ENCODE measurements at regions not wholly inside any gene's neighbourhood (a gene's known extent, or its start where the extent isn't known, plus 50 kb on each side); places are given as distances from the start of the nearest gene placed in this dataset.
A peak's percentile ranks its signal among the peaks of the same experiment; 100 is the strongest.

GRCh38 chr19:31421856-31422255, 72.6 kb upstream of the TSHZ3 start:
- Mint-ChIP-seq H3K36me3 (ENCODE audit: insufficient read depth) (no peaks in the 10 kb centered on the region), H3K27ac (no peak overlapping the region), H3K4me3 (ENCODE audit: low read depth) (no peak overlapping the region), H3K27me3 (peaks cover 56% of the 10 kb centered on the region), H3K4me1 (ENCODE audit: low read depth) (peaks cover 10% of the 10 kb centered on the region), H3K9me3 (ENCODE audit: low read depth) (no peaks in the 10 kb centered on the region)
- no peak for DNase-seq (ENCODE audit: low spot score, unreplicated experiment)
- no peak for TF ChIP-seq CTCF (IDR thresholded peaks at IDR 0.05; ENCODE audit: unreplicated experiment)

- Mint-ChIP-seq H3K4me3 (ENCODE audit: low read depth) (no peak overlapping the region), H3K27me3 (peaks cover 39% of the 10 kb centered on the region), H3K36me3 (ENCODE audit: insufficient read depth) (no peaks in the 10 kb centered on the region), H3K4me1 (ENCODE audit: low read depth) (peaks cover 10% of the 10 kb centered on the region), H3K27ac (no peak overlapping the region), H3K9me3 (ENCODE audit: low read depth) (no peaks in the 10 kb centered on the region)
- TF ChIP-seq CTCF (IDR thresholded peaks at IDR 0.05; ENCODE audit: unreplicated experiment): no peak
- DNase-seq (ENCODE audit: low spot score, unreplicated experiment): no peak
Measured at GRCh38 chr19:31423896-31424295, 74.7 kb upstream of the TSHZ3 start.

GRCh38 chr19:31424861-31425620, 75.8 kb upstream of the TSHZ3 start:
- Mint-ChIP-seq H3K36me3 (ENCODE audit: insufficient read depth) (no peaks in the 10 kb centered on the region), H3K27me3 (peaks cover 30% of the 10 kb centered on the region), H3K9me3 (ENCODE audit: low read depth) (no peaks in the 10 kb centered on the region), H3K4me1 (ENCODE audit: low read depth) (peaks cover 10% of the 10 kb centered on the region), H3K4me3 (ENCODE audit: low read depth) (no peak overlapping the region), H3K27ac (peak overlapping the region; percentile 20)
- no peak for DNase-seq (ENCODE audit: low spot score, unreplicated experiment)
- TF ChIP-seq CTCF (IDR thresholded peaks at IDR 0.05; ENCODE audit: unreplicated experiment): no peak

- Mint-ChIP-seq H3K4me1 (ENCODE audit: low read depth) (peaks cover 10% of the 10 kb centered on the region), H3K9me3 (ENCODE audit: low read depth) (no peaks in the 10 kb centered on the region), H3K27ac (no peak overlapping the region), H3K36me3 (ENCODE audit: insufficient read depth) (no peaks in the 10 kb centered on the region), H3K27me3 (peaks cover 9% of the 10 kb centered on the region), H3K4me3 (ENCODE audit: low read depth) (no peak overlapping the region)
- TF ChIP-seq CTCF (IDR thresholded peaks at IDR 0.05; ENCODE audit: unreplicated experiment): no peak
- DNase-seq (ENCODE audit: low spot score, unreplicated experiment): no peak
Measured at GRCh38 chr19:31427857-31428256, 78.6 kb upstream of the TSHZ3 start.

- Mint-ChIP-seq H3K4me1 (ENCODE audit: low read depth) (peaks cover under 1% of the 10 kb centered on the region), H3K27ac (no peak overlapping the region)
- no peak for TF ChIP-seq CTCF (IDR thresholded peaks at IDR 0.05; ENCODE audit: unreplicated experiment)
Measured at GRCh38 chr19:31430381-31430780, 81.1 kb upstream of the TSHZ3 start.

More at GRCh38 chr19:31430381-31430780, 81.1 kb upstream of the TSHZ3 start:
- DNase-seq (ENCODE audit: low spot score, unreplicated experiment): no peak
- H3K4me3 Mint-ChIP-seq (ENCODE audit: low read depth): no peak overlapping the region
- H3K9me3 Mint-ChIP-seq (ENCODE audit: low read depth): peaks cover 3% of the 10 kb centered on the region
- no peaks in the 10 kb centered on the region for H3K36me3 Mint-ChIP-seq (ENCODE audit: insufficient read depth)
- peaks cover 6% of the 10 kb centered on the region for H3K27me3 Mint-ChIP-seq
